ENCODE measurements at regions not wholly inside any gene's neighbourhood (a gene's known extent, or its start where the extent isn't known, plus 50 kb on each side); places are given as distances from the start of the nearest gene placed in this dataset.
"Not testable (repeated sequence)": the region's sequence is repeated elsewhere in the genome, so short reads cannot be mapped to it uniquely, and the experiment has no call there.

- H3K4me1 ChIP-seq = no peaks in the 10 kb centered on the region
- H3K27me3 ChIP-seq = no peaks in the 10 kb centered on the region
- H3K9me3 ChIP-seq = no peaks in the 10 kb centered on the region
- H3K4me3 ChIP-seq = no peak overlapping the region
- TF ChIP-seq CTCF (IDR thresholded peaks at IDR 0.05) = no peak
- TF ChIP-seq POLR2A (IDR thresholded peaks at IDR 0.05) = no peak
- DNase-seq = no peak
- H3K36me3 ChIP-seq = no peaks in the 10 kb centered on the region
- intact Hi-C loops (cut with DNase I) = no loop called here
- 30 to 43% (median 36%) methylated on average over 6 of the region's 6 CpGs for WGBS, 4 donors
- no peak for ATAC-seq
- H3K27ac ChIP-seq = no peak overlapping the region
Observed at GRCh38 chr18:27540111-27540510, 355.0 kb upstream of the CHST9 start.

DNA sequence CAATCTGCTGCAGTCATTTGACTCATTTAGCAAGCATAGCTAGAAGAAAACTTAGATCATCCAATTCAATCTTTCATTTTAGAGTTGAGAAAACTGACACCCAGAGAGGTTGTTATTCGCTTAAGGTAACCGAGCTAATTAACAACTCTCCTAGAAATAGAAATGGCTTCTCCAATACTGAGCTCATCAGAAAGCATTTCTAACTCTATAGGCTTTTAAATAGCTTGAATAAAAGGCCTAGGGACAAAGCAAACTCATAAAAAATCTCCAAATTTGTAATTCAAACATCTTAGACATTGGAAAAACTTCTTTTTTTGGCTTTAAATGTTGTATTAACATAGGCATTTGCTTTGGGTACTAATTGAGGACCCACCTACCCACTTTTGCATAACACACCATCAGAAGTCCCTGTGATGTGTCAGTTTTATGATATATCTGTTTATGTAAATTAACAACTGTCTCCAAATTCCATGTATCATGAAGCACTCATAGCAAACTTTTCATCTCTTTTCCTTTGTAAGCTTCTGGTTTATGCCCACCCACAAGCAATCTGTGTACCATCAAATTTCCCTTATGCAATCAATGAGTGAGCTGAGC is 343.9 kb upstream of the CHST9 start:
- ATAC-seq = no peak
- intact Hi-C loops (cut with DNase I) = no loop called here

GRCh38 chr18:27527856-27528255 is 342.7 kb upstream of the CHST9 start:
- no peaks in the 10 kb centered on the region for H3K36me3 ChIP-seq

More for the DNA sequence above, 343.9 kb upstream of the CHST9 start:
- TF ChIP-seq POLR2A (IDR thresholded peaks at IDR 0.05) (no peak), CTCF (IDR thresholded peaks at IDR 0.05) (no peak)
- H3K27ac ChIP-seq = no peak overlapping the region
- H3K4me3 ChIP-seq = no peak overlapping the region
- no peaks in the 10 kb centered on the region for H3K36me3 ChIP-seq
- H3K4me1 ChIP-seq = no peaks in the 10 kb centered on the region
- peaks cover 0 to 5% (median 0%) of the 10 kb centered on the region in 12 donors for H3K9me3 ChIP-seq
- DNase-seq = no peak
- H3K27me3 ChIP-seq = no peaks in the 10 kb centered on the region
- WGBS, 4 donors = 83 to 92% (median 86%) methylated on average over 2 of the region's 2 CpGs

DNA sequence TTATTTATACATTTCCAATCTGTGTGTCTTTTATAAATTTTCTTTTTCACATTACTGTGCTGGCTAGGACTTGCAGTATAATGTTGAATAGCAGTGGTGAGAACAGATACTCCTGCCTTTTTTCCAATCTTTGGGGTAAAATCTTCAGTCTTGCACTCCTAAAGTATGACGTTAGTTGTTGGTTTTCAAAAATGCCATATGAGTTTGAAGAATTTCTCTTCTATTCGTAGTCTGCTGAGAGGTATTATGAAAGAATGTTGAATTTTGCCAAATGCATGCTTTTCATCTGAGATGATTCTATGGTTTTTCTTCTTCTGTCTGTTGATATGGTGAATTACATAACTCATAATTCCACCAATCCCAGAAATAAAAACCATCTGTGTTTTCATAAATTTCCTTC is 335.3 kb upstream of the CHST9 start:
- 66 to 82% (median 74%) methylated on average over 2 of the region's 2 CpGs for WGBS, 4 donors
- no peak for ATAC-seq
- DNase-seq = no peak
- no peak for TF ChIP-seq POLR2A (IDR thresholded peaks at IDR 0.05)
- TF ChIP-seq CTCF (IDR thresholded peaks at IDR 0.05) = no peak
- intact Hi-C loops (cut with DNase I) = no loop called here
- Histone ChIP-seq H3K4me3 (no peak overlapping the region), H3K36me3 (no peaks in the 10 kb centered on the region), H3K9me3 (no peaks in the 10 kb centered on the region), H3K27me3 (no peaks in the 10 kb centered on the region), H3K4me1 (no peaks in the 10 kb centered on the region), H3K27ac (no peak overlapping the region)

More at GRCh38 chr18:27527856-27528255, 342.7 kb upstream of the CHST9 start:
- TF ChIP-seq CTCF (IDR thresholded peaks at IDR 0.05) = no peak
- TF ChIP-seq POLR2A (IDR thresholded peaks at IDR 0.05) = no peak
- no peak overlapping the region for H3K4me3 ChIP-seq
- intact Hi-C loops (cut with DNase I) = no loop called here
- H3K27me3 ChIP-seq = no peaks in the 10 kb centered on the region
- H3K9me3 ChIP-seq = peaks cover 0 to 5% (median 0%) of the 10 kb centered on the region in 12 donors
- no peak overlapping the region for H3K27ac ChIP-seq
- no peaks in the 10 kb centered on the region for H3K4me1 ChIP-seq
- WGBS, 4 donors = 38 to 50% (median 45%) methylated on average over 3 of the region's 3 CpGs
- DNase-seq (no peak), ATAC-seq (no peak)

DNA sequence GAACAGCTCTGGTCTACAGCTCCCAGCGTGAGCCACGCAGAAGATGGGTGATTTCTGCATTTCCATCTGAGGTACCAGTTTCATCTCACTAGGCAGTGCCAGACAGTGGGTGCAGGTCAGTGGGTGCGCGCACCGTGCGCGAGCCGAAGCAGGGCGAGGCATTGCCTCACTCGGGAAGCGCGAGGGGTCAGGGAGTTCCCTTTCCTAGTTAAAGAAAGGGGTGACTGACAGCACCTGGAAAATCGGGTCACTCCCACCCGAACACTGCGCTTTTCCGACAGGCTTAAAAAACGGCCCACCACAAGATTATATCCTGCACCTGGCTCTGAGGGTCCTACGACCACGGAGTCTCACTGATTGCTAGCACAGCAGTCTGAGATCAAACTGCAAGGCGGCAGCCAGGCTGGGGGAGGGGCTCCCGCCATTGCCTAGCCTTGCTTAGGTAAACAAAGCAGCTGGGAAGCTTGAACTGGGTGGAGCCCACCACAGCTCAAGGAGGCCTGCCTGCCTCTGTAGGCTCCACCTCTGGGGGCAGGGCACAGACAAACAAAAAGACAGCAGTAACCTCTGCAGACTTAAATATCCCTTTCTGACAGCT is 325.0 kb upstream of the CHST9 start:
- DNase-seq; H3K27me3 ChIP-seq; ATAC-seq; H3K4me3 ChIP-seq; H3K9me3 ChIP-seq; intact Hi-C loops (cut with DNase I); H3K4me1 ChIP-seq; H3K27ac ChIP-seq; H3K36me3 ChIP-seq: not testable (repeated sequence)
- WGBS, 4 donors = 84 to 89% (median 86%) methylated on average over 21 of the region's 21 CpGs
